ENCODE measurements at regions not wholly inside any gene's neighbourhood (a gene's known extent, or its start where the extent isn't known, plus 50 kb on each side); places are given as distances from the start of the nearest gene placed in this dataset.

DNA sequence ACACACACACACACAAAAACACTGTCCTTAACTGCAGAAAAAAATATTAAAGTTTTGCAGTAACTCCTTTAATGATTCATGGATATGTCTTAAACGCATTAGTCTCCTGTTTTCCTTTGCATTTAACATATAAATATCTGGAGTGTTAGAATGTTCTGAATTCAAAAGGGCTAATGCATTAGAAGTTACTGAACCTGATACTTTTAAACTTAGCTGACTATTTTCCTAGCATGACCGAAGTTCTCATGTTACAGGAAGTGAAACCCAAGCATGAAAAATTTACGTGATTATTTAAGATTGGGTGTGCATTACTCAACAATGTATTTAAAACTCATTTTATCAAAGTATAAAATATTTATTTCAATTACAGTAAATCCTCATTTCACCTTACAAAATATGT lies 791.2 kb downstream of the FLRT2 start:
- TF ChIP-seq, protein P1, sequence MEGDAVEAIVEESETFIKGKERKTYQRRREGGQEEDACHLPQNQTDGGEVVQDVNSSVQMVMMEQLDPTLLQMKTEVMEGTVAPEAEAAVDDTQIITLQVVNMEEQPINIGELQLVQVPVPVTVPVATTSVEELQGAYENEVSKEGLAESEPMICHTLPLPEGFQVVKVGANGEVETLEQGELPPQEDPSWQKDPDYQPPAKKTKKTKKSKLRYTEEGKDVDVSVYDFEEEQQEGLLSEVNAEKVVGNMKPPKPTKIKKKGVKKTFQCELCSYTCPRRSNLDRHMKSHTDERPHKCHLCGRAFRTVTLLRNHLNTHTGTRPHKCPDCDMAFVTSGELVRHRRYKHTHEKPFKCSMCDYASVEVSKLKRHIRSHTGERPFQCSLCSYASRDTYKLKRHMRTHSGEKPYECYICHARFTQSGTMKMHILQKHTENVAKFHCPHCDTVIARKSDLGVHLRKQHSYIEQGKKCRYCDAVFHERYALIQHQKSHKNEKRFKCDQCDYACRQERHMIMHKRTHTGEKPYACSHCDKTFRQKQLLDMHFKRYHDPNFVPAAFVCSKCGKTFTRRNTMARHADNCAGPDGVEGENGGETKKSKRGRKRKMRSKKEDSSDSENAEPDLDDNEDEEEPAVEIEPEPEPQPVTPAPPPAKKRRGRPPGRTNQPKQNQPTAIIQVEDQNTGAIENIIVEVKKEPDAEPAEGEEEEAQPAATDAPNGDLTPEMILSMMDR (conservative IDR thresholded peaks at IDR 0.05; ENCODE audit: low read depth, low read length): no peak
- no peak for TF ChIP-seq EZH2 (IDR thresholded peaks at IDR 0.05; ENCODE audit: borderline replicate concordance, low read depth, low read length, poor library complexity, severe bottlenecking)
